NOMO-1 (cell line): ENCODE measurements at regions not wholly inside any gene's neighbourhood (a gene's known extent, or its start where the extent isn't known, plus 50 kb on each side); places are given as distances from the start of the nearest gene placed in this dataset.

Source experiments
- DNase-seq, 2 experiments: peaks; one replicate each; lab custom pipeline; 2025; ENCODE audit not compliant: unreplicated experiment in 2 of 2; lab: John Stamatoyannopoulos, UW

- DNase-seq, result peak; percentile 90 to 93
These were observed 1125.0 kb downstream of the BRD1 start for GRCh38 chr22:48702573-48703264.

GRCh38 chr22:48701296-48702030, 1126.2 kb downstream of the BRD1 start:
- DNase-seq, result no peak

DNA sequence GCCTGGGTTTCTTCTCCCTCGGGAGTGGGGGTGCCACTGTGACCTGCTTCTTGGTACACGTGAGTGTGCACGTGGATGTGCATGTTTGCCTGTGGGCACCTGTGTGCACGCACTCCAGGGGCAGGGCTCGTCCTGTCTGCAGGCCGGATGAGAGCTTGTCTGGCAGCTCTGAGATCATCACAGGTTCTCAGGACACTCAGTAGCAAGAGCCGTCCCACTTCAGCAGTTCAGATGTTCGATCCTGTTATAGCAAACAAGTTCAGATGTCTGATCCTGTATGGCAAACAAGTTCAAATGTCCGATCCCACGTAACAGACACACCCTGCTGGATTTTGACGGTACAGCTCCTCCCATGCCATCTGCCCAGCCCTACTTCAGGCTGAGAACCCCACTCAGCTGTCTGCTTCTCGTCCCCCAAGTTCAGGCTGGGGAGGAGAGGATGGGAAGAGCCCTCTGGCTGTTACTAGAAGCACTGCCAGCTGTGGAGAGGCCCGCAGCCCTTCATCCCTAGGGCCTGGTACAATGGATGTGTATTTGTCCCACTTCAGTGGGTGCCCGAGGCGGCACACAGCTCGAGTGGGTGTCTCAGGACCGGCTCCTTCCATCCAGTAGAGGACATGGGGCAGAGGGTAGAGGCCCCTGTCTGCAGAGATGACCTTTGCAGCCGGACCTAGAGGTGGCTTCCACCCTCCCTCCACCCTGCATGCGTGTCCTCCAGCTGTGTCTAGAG, 1126.9 kb downstream of the BRD1 start:
- DNase-seq, result no peak

- DNase-seq, result no peak
These were observed 1127.5 kb downstream of the BRD1 start for GRCh38 chr22:48700180-48700565.

- DNase-seq, result no peak
These were observed 1128.2 kb downstream of the BRD1 start for GRCh38 chr22:48699511-48699910.

DNA sequence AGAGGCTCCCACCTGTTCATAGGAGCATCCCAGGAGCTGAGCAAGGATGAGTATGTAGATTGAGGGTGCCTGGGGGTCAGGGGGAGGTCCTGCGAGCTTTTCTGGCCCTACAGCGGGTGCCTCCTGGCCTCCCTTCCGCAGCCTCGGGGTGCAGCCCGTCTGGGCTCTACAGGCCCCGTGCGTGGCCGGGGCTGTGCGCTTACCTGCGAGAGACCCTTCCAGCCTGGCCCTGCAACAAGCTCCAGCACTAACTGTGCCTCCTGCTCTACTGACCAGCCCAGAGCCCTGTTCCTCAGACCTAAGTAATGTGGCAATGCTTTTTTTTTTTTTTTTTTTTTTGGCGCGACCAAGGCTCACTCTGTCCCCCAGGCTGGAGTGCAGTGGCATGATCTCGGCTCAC, 1129.1 kb downstream of the BRD1 start:
- DNase-seq, result no peak

- DNase-seq, result no peak
These were observed 1129.9 kb downstream of the BRD1 start for GRCh38 chr22:48697694-48698276.

- no peak for DNase-seq
These were observed 1130.5 kb downstream of the BRD1 start for GRCh38 chr22:48697223-48697622.

DNA sequence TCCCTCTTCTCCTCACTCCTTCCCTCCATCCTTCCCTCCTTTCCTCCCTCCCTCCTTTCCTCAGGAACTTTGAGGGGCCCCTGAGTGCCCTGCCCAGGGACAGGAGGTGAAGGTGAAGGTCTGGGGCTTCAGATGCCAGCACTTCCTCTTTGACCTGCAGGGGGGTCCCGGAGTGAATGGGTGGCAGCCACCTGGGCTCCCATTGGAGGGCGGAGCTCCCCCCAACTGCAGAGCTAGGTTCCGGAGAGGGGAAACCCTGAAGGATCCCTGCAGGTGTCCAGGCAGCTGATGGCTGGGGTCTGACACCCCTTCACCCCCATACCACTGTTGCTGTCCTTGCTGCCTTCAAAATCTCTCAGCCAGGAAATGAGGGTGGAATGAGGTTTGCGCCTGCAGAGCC, 1131.3 kb downstream of the BRD1 start:
- no peak for DNase-seq

GRCh38 chr22:48695731-48696305, 1131.9 kb downstream of the BRD1 start:
- DNase-seq, result no peak

GRCh38 chr22:48695251-48695650, 1132.4 kb downstream of the BRD1 start:
- DNase-seq, result no peak

DNA sequence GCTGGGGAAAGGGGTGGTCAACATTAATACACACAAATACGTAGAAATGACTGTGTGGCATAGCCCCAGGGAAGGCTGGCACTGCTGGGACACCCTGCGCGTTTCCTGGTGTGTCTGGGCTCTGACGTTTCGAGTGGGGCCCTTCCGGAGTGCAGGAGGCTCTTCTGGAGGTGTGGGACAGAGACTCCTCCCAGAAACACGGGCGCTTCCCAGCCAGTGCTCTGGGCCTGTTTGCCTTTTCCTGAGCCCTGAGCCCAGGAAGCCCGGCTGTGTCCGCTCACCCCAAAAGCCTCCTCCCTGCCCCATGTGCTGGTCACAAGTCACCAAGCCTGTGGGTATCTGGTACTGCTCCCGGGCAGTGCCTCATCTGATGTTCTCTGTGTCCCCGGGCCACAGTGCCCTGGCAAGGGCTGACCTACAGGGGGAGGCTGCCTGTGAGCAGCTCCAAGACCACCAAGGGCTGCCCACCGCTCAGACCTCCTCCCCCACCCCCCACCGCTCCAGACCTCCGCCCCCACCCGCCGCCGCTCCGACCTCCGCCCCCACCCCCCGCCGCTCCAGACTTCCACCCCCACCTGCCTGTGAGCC, 1133.3 kb downstream of the BRD1 start:
- DNase-seq, result no peak

DNA sequence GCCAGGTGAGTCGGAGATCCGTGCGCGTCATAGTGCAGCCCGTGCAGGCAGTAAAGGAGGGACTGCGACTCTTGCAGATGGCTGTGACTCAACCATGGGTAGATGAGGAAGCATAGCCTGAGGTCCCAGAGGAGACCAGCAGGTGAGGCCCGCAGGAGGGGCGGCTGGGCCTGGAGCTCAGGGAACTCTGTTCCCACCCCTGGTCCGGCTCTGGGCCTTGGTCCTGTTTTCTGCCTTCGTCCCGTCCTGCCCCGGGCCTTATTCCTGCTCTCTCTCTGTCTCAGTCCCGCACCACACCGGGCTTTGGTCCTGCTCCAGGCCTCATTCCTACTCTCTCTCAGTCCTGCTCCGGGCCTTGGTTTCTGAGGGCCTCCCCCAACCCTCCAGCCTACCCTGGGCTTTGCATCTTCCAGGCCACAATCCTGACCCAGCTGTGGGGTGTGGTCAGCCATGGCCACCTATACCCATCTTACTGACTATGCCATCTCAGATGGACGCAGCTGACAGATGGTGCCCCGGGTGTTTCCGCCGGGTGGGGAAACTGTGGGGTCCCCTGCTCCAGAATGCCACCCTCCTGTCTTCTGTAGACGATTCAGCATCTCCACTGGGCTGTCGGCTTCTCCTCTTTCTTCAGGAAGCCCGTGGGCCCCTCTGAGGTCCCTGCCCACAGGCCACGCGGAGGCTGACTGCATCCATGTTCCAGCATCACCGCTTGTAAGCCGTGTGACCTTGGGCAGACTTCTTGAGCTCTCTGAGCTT, 1134.1 kb downstream of the BRD1 start:
- no peak for DNase-seq

- DNase-seq, result no peak
These were observed 1134.8 kb downstream of the BRD1 start for GRCh38 chr22:48692734-48693376.

- no peak for DNase-seq
These were observed 1136.2 kb downstream of the BRD1 start for GRCh38 chr22:48691431-48691851.

DNA sequence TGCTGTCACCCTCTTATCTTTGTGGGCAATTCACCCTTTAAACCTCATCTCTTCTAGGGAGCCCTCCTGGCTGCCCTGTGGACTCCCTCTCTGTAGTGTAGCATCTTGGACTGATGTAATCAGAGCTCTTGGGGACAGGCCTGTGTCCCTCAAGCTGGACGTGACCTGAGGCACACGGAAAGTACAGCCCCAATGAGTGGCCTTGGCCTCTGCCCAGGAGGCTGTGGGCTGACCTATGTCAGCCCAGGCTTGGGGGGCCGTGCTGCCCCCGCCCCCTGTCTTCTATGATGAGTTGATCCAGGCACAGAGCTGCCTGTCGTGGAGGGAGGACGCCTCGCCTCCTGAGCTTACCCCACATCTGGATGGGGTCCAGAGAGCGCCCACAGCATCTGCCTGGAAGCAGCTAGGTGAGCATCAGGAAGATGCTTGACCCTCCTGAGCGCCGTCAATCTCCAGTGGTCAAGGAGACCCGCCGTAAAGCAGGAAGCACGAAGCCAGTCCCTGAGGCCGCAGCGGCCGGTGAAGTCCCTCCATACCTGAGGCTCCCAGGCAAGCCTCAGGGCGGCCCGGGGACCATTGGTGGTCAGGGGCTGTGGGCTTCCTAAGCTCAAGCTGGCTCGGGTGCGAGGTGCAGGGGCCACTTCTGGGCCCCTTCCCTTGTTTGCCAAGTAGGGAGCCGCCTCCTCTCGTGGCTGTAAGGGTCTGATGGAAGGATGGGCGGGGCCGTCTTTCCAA, 1136.9 kb downstream of the BRD1 start:
- DNase-seq, result no peak

GRCh38 chr22:48689206-48689605, 1138.5 kb downstream of the BRD1 start:
- DNase-seq, result no peak

- DNase-seq, result no peak
These were observed 1139.3 kb downstream of the BRD1 start for GRCh38 chr22:48688366-48688765.

DNA sequence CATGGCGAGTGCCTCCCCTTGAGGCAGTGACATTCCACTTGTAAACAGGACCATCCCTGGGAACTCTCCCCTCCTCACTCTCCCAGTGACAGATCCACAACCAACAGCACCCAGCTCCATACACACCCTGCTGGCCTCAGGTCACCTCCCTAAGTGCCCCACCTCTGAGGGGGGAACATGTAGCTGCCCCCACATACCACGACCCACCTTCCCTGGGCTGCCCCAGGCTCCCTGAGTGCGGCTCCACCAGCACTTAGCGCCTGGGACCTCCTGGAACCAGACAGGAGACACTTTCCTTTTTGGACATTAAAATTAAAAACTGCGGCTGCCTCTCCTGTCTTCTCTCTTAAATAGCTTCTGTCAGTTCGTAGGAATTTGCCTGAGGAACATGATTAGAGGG, 1140.1 kb downstream of the BRD1 start:
- DNase-seq, result no peak
